HCT116 (cell line): ENCODE measurements at regions not wholly inside any gene's neighbourhood (a gene's known extent, or its start where the extent isn't known, plus 50 kb on each side); places are given as distances from the start of the nearest gene placed in this dataset.

ENCODE experiments used
- CEBPB ChIP-seq: IDR thresholded peaks from 2 replicates; pipeline ENCODE4 v1.6.1; 2012; ENCODE audit warnings: low read depth
- JUND ChIP-seq: IDR thresholded peaks from 2 replicates; pipeline ENCODE4 v1.6.1; 2012
- POLR2A ChIP-seq: IDR thresholded peaks from 2 replicates; pipeline ENCODE4 v1.7.0; 2011; ENCODE audit warnings: borderline replicate concordance; ENCODE audit not compliant: insufficient read depth, insufficient read length; ENCODE audit errors: extremely low read depth
- RAD21 ChIP-seq: IDR thresholded peaks from 2 replicates; pipeline ENCODE4 v1.6.1; 2012; ENCODE audit warnings: low read depth, mild to moderate bottlenecking
- SIN3A ChIP-seq: IDR thresholded peaks from 2 replicates; pipeline ENCODE4 v1.6.1; 2012; ENCODE audit warnings: low read depth
- SRF ChIP-seq: IDR thresholded peaks from 2 replicates; pipeline ENCODE4 v1.6.1; 2012; ENCODE audit warnings: low read depth
- TCF7L2 ChIP-seq: IDR thresholded peaks from 2 replicates; pipeline ENCODE4 v1.7.0; 2011; ENCODE audit warnings: borderline replicate concordance, inconsistent platforms; ENCODE audit not compliant: insufficient read depth, insufficient read length; ENCODE audit errors: extremely low read depth
- ZNF274 ChIP-seq: fragments of 200-500 bp; sonication (Bioruptor generic); IDR thresholded peaks from 2 replicates; pipeline ENCODE4 v1.6.1; 2014; ENCODE audit warnings: mild to moderate bottlenecking, low read depth, low read length, inconsistent platforms
- TF ChIP-seq, protein P1 (sequence below), 3 experiments: fragments of 200-600 bp in 1 of 3; sonication (generic) in 1 of 3; IDR thresholded peaks in 2 of 3; conservative IDR thresholded peaks in 1 of 3; 2 replicates each; pipeline ENCODE4 v1.5.1; 2012 to 2017; ENCODE audit warnings: low read depth in 2 of 3, low read length in 2 of 3, antibody characterized with exemption in 1 of 3, borderline replicate concordance in 1 of 3, control low read depth in 1 of 3, mild to moderate bottlenecking in 1 of 3, mixed read lengths in 1 of 3, mixed run types in 1 of 3, moderate library complexity in 1 of 3; ENCODE audit not compliant: insufficient read depth in 1 of 3

GRCh38 chr2:236719192-236719635 lies 149.6 kb downstream of the ACKR3 start:
- TF ChIP-seq SRF, result no peak
- no peak for TF ChIP-seq JUND
- no peak for TF ChIP-seq ZNF274
- TF ChIP-seq, protein P1, sequence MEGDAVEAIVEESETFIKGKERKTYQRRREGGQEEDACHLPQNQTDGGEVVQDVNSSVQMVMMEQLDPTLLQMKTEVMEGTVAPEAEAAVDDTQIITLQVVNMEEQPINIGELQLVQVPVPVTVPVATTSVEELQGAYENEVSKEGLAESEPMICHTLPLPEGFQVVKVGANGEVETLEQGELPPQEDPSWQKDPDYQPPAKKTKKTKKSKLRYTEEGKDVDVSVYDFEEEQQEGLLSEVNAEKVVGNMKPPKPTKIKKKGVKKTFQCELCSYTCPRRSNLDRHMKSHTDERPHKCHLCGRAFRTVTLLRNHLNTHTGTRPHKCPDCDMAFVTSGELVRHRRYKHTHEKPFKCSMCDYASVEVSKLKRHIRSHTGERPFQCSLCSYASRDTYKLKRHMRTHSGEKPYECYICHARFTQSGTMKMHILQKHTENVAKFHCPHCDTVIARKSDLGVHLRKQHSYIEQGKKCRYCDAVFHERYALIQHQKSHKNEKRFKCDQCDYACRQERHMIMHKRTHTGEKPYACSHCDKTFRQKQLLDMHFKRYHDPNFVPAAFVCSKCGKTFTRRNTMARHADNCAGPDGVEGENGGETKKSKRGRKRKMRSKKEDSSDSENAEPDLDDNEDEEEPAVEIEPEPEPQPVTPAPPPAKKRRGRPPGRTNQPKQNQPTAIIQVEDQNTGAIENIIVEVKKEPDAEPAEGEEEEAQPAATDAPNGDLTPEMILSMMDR (IDR thresholded peaks at IDR 0.05 in 2 of 3, conservative IDR thresholded peaks at IDR 0.05 in 1 of 3; ENCODE audit: borderline replicate concordance in 1 of 3, insufficient read depth in 1 of 3, low read depth in 2 of 3, low read length in 2 of 3), result no peak
- TF ChIP-seq RAD21, result no peak
- TF ChIP-seq SIN3A, result no peak
- no peak for TF ChIP-seq CEBPB
- no peak for TF ChIP-seq POLR2A
- no peak for TF ChIP-seq TCF7L2
